OCI-LY3 (cell line): ENCODE measurements at regions not wholly inside any gene's neighbourhood (a gene's known extent, or its start where the extent isn't known, plus 50 kb on each side); places are given as distances from the start of the nearest gene placed in this dataset.

Experiments used
- H2AFZ ChIP-seq: fragments of 200-600, 300-600 bp; shearing (Covaris generic); 2 replicates; pipeline ENCODE4 v1.6.0; 2014; ENCODE audit warnings: antibody characterized with exemption, low read depth, low read length
- H3K27ac ChIP-seq: fragments of 200-600, 300-600 bp; sonication (generic); 2 replicates; pipeline ENCODE4 v1.5.1; 2014; ENCODE audit warnings: mild to moderate bottlenecking, low read length, moderate library complexity, mixed read lengths
- H3K27me3 ChIP-seq: fragments of 200-600, 300-600 bp; sonication (generic); 2 replicates; pipeline ENCODE4 v1.6.1; 2014; ENCODE audit warnings: low read depth, low read length, mixed read lengths
- H3K36me3 ChIP-seq: fragments of 200-600, 300-600 bp; sonication (generic); replicated peaks from 2 replicates; pipeline ENCODE3; 2014; ENCODE audit warnings: low read depth, low read length, mixed read lengths
- H3K4me1 ChIP-seq: fragments of 300-600, 200-600 bp; sonication (generic); 2 replicates; pipeline ENCODE4 v1.6.1; 2014; ENCODE audit warnings: low read length, mixed read lengths
- H3K4me2 ChIP-seq: fragments of 200-600, 300-600 bp; sonication (generic); 2 replicates; pipeline ENCODE4 v1.6.1; 2014; ENCODE audit warnings: low read length, mixed read lengths
- H3K4me3 ChIP-seq: fragments of 300-600, 200-600 bp; sonication (generic); 2 replicates; pipeline ENCODE4 v1.5.1; 2014; ENCODE audit warnings: antibody characterized with exemption, mild to moderate bottlenecking, low read length, moderate library complexity
- H3K79me2 ChIP-seq: fragments of 300-600, 200-600 bp; shearing (Covaris generic); 2 replicates; pipeline ENCODE4 v1.6.1; 2014; ENCODE audit warnings: mild to moderate bottlenecking, low read length, mixed read lengths
- H3K9ac ChIP-seq: fragments of 300-600, 200-600 bp; shearing (Covaris generic); 2 replicates; pipeline ENCODE4 v1.6.0; 2014; ENCODE audit warnings: mild to moderate bottlenecking, low read length, moderate library complexity
- H3K9me3 ChIP-seq: fragments of 200-600, 300-600 bp; shearing (Covaris generic); 2 replicates; pipeline ENCODE4 v1.6.1; 2014; ENCODE audit warnings: low read length, mixed read lengths; ENCODE audit not compliant: insufficient read depth
- H4K20me1 ChIP-seq: fragments of 200-600, 300-600 bp; sonication (generic); 2 replicates; pipeline ENCODE4 v1.6.1; 2016; ENCODE audit warnings: low read length, mixed read lengths; ENCODE audit not compliant: insufficient read depth
- EZH2phosphoT487 ChIP-seq: fragments of 200-600 bp; shearing (Covaris generic); IDR thresholded peaks from 2 replicates; pipeline ENCODE4 v1.6.1; 2018; ENCODE audit warnings: antibody characterized with exemption, mixed run types, low read depth
- TF ChIP-seq, protein P1 (sequence below): fragments of 200-600, 300-600 bp; sonication (generic); IDR thresholded peaks from 2 replicates; pipeline ENCODE4 v1.5.1; 2014; ENCODE audit warnings: antibody characterized with exemption, low read length, low read depth

DNA sequence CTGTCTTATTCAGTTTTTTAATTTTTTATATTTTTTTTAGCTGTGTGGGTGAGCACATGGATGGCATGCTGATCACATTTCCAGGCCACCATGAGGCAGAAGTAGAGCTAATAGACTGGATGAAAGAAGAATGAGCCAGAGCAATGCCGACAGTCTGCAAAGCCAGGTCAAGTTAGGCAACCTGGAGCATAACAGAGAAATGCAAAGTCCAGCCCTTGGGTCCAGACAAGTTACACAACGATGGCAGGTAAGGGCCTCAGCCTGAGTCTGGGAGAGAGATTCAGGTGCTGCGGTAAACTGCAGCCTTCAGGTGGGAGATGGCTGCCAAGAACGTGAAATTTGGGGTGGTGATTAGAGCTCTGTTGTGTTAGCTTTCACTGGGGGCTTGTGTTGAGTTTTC, 84.0 kb upstream of the CACNA2D3 start:
- no peaks in the 10 kb centered on the region for H4K20me1 ChIP-seq
- H3K27ac ChIP-seq = no peak overlapping the region
- H3K4me2 ChIP-seq = no peak overlapping the region
- no peak overlapping the region for H3K9ac ChIP-seq
- no peaks in the 10 kb centered on the region for H3K36me3 ChIP-seq
- peaks cover 6% of the 10 kb centered on the region; the same call in 1 of the 2 replicates for H3K27me3 ChIP-seq
- no peak overlapping the region for H2AFZ ChIP-seq
- H3K4me3 ChIP-seq = no peak overlapping the region
- no peaks in the 10 kb centered on the region for H3K9me3 ChIP-seq
- TF ChIP-seq, protein P1, sequence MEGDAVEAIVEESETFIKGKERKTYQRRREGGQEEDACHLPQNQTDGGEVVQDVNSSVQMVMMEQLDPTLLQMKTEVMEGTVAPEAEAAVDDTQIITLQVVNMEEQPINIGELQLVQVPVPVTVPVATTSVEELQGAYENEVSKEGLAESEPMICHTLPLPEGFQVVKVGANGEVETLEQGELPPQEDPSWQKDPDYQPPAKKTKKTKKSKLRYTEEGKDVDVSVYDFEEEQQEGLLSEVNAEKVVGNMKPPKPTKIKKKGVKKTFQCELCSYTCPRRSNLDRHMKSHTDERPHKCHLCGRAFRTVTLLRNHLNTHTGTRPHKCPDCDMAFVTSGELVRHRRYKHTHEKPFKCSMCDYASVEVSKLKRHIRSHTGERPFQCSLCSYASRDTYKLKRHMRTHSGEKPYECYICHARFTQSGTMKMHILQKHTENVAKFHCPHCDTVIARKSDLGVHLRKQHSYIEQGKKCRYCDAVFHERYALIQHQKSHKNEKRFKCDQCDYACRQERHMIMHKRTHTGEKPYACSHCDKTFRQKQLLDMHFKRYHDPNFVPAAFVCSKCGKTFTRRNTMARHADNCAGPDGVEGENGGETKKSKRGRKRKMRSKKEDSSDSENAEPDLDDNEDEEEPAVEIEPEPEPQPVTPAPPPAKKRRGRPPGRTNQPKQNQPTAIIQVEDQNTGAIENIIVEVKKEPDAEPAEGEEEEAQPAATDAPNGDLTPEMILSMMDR = no peak
- no peak for TF ChIP-seq EZH2phosphoT487
- H3K4me1 ChIP-seq = no peaks in the 10 kb centered on the region
- no peaks in the 10 kb centered on the region for H3K79me2 ChIP-seq

DNA sequence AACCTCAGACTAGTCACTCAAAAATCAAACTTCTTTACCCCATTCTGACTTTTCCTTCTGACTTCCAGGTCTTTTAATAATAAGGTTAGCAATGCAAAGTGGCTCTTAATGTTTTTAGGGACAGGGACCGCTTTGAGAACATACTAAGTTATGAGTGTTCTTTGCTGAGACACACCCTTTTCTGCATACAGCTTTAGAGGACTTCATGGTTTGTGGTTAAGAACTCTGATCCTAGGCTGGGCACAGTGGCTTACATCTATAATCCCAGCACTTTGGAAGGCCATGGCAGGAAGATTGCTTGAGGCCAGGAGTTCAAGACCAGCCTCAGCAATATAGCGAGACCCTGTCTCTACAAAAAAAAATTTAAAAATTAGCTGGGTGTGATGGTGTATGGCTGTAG, 85.8 kb upstream of the CACNA2D3 start:
- no peak overlapping the region for H3K27ac ChIP-seq
- no peaks in the 10 kb centered on the region for H3K27me3 ChIP-seq
- H2AFZ ChIP-seq = no peak overlapping the region
- no peaks in the 10 kb centered on the region for H3K36me3 ChIP-seq
- no peak for TF ChIP-seq EZH2phosphoT487
- TF ChIP-seq, protein P1 = no peak
- H3K79me2 ChIP-seq = no peaks in the 10 kb centered on the region
- H3K9me3 ChIP-seq = no peaks in the 10 kb centered on the region
- no peaks in the 10 kb centered on the region for H3K4me1 ChIP-seq
- no peak overlapping the region for H3K4me3 ChIP-seq
- no peaks in the 10 kb centered on the region for H4K20me1 ChIP-seq
- no peak overlapping the region for H3K4me2 ChIP-seq
- H3K9ac ChIP-seq = no peak overlapping the region

GRCh38 chr3:54034971-54035370, 87.4 kb upstream of the CACNA2D3 start:
- Histone ChIP-seq H3K4me1 (no peaks in the 10 kb centered on the region), H3K79me2 (no peaks in the 10 kb centered on the region), H3K9ac (no peak overlapping the region), H4K20me1 (no peaks in the 10 kb centered on the region), H3K27ac (no peak overlapping the region), H3K4me3 (no peak overlapping the region), H3K9me3 (no peaks in the 10 kb centered on the region), H3K36me3 (no peaks in the 10 kb centered on the region), H3K4me2 (no peak overlapping the region), H2AFZ (no peak overlapping the region), H3K27me3 (no peaks in the 10 kb centered on the region)
- TF ChIP-seq, protein P1 = no peak
- no peak for TF ChIP-seq EZH2phosphoT487

GRCh38 chr3:54033761-54034160, 88.6 kb upstream of the CACNA2D3 start:
- Histone ChIP-seq H3K4me1 (no peaks in the 10 kb centered on the region), H4K20me1 (no peaks in the 10 kb centered on the region), H3K27ac (no peak overlapping the region), H3K79me2 (no peaks in the 10 kb centered on the region), H2AFZ (no peak overlapping the region), H3K27me3 (no peaks in the 10 kb centered on the region), H3K4me3 (no peak overlapping the region), H3K9ac (no peak overlapping the region), H3K4me2 (no peak overlapping the region), H3K9me3 (no peaks in the 10 kb centered on the region), H3K36me3 (no peaks in the 10 kb centered on the region)
- TF ChIP-seq, protein P1 = no peak
- no peak for TF ChIP-seq EZH2phosphoT487
